Activated CD4-positive, alpha-beta memory T cell treated with anti-CD3 and anti-CD28 coated beads for 36 hours (primary cell): ENCODE measurements at regions not wholly inside any gene's neighbourhood (a gene's known extent, or its start where the extent isn't known, plus 50 kb on each side); places are given as distances from the start of the nearest gene placed in this dataset.

Source experiments
- CTCF ChIA-PET: fragments of 350-600 bp; sonication (Branson Sonifier 250); formaldehyde crosslinking; loops from one replicate; lab custom pipeline; 2021; ENCODE audit warnings: antibody characterized with exemption, inconsistent platforms; lab: Charles Lee
- POLR2A ChIA-PET: fragments of 350-600 bp; sonication (Branson Sonifier 250); formaldehyde crosslinking; loops from one replicate; lab custom pipeline; 2021; ENCODE audit warnings: antibody characterized with exemption; lab: Charles Lee
- DNase-seq: peaks from one replicate; pipeline ENCODE4 v3.0.0-alpha.2; 2020
- H3K27ac Mint-ChIP-seq: one replicate; pipeline ENCODE4 v1.8.0; 2021; ENCODE audit warnings: mixed read lengths
- H3K27me3 Mint-ChIP-seq: one replicate; pipeline ENCODE4 v1.8.0; 2021; ENCODE audit warnings: mixed read lengths
- H3K36me3 Mint-ChIP-seq: one replicate; pipeline ENCODE4 v1.8.0; 2021; ENCODE audit warnings: mixed read lengths
- H3K4me1 Mint-ChIP-seq: one replicate; pipeline ENCODE4 v1.8.0; 2021; ENCODE audit warnings: low read depth, mixed read lengths
- H3K4me3 Mint-ChIP-seq: one replicate; pipeline ENCODE4 v1.8.0; 2021; ENCODE audit warnings: mild to moderate bottlenecking, mixed read lengths
- H3K9me3 Mint-ChIP-seq: one replicate; pipeline ENCODE4 v1.8.0; 2021; ENCODE audit warnings: mixed read lengths
- intact Hi-C: fragments of 100-400 bp; cut with micrococcal nuclease; formaldehyde crosslinking; loops from one replicate; pipeline ENCODE4 v1.15.1; 2023

DNA sequence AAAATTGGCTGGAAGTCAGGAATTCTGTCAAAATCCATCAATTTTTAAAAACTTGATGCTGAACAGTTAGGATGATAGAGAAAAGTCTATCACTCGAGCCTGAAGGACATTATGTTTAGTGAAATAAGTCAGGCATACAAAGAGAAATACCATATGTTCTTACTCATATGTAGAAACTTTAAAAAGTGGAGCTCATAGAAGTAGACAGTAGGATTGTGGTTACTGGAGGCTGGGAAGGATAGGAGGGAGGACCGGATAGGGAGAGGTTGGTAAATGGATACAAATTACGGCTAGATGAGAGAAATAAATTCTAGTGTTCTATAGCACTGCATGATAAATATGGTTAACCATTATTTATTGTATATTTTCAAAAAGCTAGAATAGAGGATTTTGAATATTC, 389.5 kb upstream of the RASGRP1 start:
- Mint-ChIP-seq H3K36me3 (no peaks in the 10 kb centered on the region), H3K4me1 (no peaks in the 10 kb centered on the region), H3K9me3 (no peaks in the 10 kb centered on the region), H3K27me3 (no peaks in the 10 kb centered on the region), H3K27ac (no peak overlapping the region), H3K4me3 (no peak overlapping the region)
- no peak for DNase-seq
- intact Hi-C loops = no loop called here
- ChIA-PET POLR2A (no interaction called here), CTCF (no interaction called here)

DNA sequence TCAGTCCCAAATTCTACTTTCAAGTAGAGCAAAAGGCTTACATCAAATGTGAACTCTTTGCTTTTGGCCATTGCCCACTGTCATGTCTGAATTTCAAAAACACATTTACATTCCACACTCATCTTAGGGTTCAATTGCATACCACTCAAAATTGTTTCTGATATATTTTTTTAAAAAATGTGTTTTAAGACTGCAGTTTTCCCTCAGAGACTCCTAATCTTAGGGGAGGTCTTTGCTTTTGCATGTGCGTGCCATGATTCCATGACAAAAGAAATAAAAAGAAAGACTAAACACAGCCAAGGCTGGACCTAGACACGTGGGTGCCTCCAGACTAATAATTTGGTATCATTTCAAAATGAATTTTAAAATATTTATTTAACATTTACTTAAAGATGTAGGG, 396.8 kb upstream of the RASGRP1 start:
- no peaks in the 10 kb centered on the region for H3K4me1 Mint-ChIP-seq
- no peak overlapping the region for H3K27ac Mint-ChIP-seq
- ChIA-PET POLR2A (no interaction called here), CTCF (no interaction called here)
- H3K27me3 Mint-ChIP-seq = no peaks in the 10 kb centered on the region
- intact Hi-C loops = no loop called here
- H3K4me3 Mint-ChIP-seq = no peak overlapping the region
- no peaks in the 10 kb centered on the region for H3K9me3 Mint-ChIP-seq
- no peaks in the 10 kb centered on the region for H3K36me3 Mint-ChIP-seq
- no peak for DNase-seq

DNA sequence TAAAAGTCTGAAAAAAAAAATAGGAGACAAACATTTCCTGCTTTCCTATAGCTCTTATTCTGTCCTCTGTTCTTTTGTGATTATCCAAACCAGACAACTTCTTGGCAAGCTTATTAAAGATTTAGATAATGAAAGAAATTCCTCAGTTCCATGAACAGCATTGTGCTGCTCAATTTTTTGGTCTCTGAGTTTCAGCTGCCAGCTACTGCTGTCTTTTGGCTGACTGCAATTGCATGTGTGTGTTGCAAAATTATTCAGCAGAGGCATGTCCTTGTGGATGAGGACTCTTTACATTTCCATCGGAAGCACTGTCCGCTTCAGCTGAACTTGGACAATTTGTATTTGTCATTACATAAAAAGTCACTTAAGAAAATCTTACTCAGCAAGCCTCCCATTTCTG, 397.3 kb upstream of the RASGRP1 start:
- DNase-seq = no peak
- Mint-ChIP-seq H3K27me3 (no peaks in the 10 kb centered on the region), H3K4me1 (no peaks in the 10 kb centered on the region), H3K36me3 (no peaks in the 10 kb centered on the region), H3K9me3 (no peaks in the 10 kb centered on the region), H3K4me3 (no peak overlapping the region), H3K27ac (no peak overlapping the region)
- ChIA-PET CTCF (interaction anchor here (0.7 kb wide), 1 partner anchor 264 kb away, joined by 4 read pairs; no protein-coding TSS in a partner anchor), POLR2A (no interaction called here)
- intact Hi-C loops = no loop called here

DNA sequence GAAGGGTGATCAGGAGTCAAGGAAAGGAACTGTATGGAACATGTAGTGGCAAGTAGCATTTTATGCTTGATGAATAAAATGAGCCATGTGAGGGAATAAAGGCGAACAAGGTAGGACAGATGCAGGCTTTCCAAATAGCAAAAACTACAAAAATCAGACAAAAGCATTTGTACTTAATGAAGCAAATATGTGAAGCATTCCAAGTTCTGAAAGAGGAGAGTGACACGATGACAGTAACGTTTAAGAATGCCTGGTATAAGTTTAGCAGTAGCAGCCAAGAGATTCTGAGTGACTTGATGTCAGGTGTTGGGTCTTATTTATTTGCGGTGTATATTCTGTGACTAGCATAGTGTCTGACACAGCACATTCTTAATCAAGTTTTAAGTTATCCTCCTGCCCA, 408.2 kb upstream of the RASGRP1 start:
- no peaks in the 10 kb centered on the region for H3K4me1 Mint-ChIP-seq
- peaks cover 11% of the 10 kb centered on the region for H3K9me3 Mint-ChIP-seq
- no peaks in the 10 kb centered on the region for H3K27me3 Mint-ChIP-seq
- no peak overlapping the region for H3K27ac Mint-ChIP-seq
- DNase-seq = no peak
- H3K4me3 Mint-ChIP-seq = no peak overlapping the region
- ChIA-PET POLR2A (no interaction called here), CTCF (no interaction called here)
- intact Hi-C loops = no loop called here
- H3K36me3 Mint-ChIP-seq = no peaks in the 10 kb centered on the region

DNA sequence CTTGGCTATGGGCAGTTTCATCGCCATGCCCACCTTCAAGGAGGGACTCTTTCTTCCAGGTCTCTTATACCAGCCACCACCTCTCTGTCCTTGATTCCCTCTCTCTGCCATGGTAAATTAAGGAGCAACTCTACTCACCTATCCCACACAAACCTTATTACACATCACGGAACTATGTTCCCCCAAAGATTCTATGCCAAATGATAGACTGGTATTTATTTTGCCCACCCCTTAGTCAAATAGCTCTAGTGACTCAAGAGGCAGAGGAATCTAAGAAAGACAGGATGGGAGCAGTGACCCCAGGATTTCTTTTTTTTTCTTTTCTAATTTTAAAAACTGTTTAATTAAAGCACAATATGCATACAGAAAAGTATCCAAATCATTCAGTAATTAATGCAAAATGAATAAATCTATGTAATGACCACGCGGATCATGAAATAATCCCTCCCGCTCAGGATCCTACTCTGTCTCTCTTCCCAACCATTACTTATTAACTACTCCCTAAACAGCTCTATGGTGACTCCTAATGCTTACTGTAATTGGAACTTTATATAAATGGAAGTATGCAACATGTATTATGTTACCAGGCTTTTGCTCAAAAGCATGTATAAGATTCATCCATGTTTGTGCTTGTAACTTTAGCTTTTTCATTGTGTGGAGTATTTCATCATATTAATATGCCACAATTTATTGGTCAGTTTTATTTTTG, 410.8 kb upstream of the RASGRP1 start:
- CTCF ChIA-PET = no interaction called here
- POLR2A ChIA-PET = no interaction called here
- Mint-ChIP-seq H3K4me3 (no peak overlapping the region), H3K36me3 (peaks cover 2% of the 10 kb centered on the region), H3K4me1 (no peaks in the 10 kb centered on the region), H3K9me3 (peaks cover 20% of the 10 kb centered on the region), H3K27me3 (peaks cover 2% of the 10 kb centered on the region), H3K27ac (no peak overlapping the region)
- no peak for DNase-seq
- intact Hi-C loops = no loop called here

DNA sequence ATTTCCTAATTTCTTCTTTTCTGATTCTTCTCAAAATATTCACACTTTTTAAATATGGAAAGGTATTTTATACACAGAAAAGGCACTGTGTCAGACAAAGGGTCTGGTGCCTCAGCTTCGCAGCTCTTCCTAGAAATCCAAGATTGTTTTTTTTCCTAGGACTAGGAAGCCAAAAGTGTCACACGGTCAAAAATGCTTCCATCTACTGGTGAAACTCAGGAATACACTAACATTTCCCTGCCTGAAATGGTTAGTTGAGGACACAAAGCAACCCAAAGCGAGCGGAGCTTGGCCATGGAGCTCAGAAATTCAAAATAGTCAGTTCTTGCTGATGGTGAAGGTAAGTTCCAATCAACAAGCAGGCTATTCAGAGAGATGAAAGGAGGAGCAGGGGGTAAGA, 426.5 kb upstream of the RASGRP1 start:
- ChIA-PET POLR2A (no interaction called here), CTCF (no interaction called here)
- Mint-ChIP-seq H3K9me3 (no peaks in the 10 kb centered on the region), H3K36me3 (no peaks in the 10 kb centered on the region), H3K27me3 (peaks cover 4% of the 10 kb centered on the region), H3K27ac (no peak overlapping the region), H3K4me1 (no peaks in the 10 kb centered on the region), H3K4me3 (no peak overlapping the region)
- DNase-seq = no peak
- intact Hi-C loops = no loop called here

DNA sequence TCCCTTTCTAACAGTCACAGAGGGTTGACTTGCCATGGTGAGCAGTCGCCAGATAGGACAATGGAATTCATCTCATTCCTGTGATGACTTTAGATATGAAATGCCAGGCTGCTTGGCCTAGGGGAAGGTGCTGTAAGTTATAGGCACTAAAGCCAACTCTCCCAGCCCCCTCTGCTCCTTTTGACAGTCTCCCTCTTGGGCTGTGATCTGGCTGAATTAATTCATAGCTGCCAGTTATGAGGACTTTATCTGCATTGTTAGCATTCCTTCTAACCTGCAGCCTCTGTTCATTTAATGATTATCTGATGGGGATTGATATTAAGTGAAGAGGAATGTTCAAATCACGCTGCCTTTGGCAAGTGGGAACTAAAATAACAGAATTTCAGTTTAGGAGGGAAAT, 427.1 kb upstream of the RASGRP1 start:
- CTCF ChIA-PET = no interaction called here
- no peak overlapping the region for H3K4me3 Mint-ChIP-seq
- no peak overlapping the region for H3K27ac Mint-ChIP-seq
- no peaks in the 10 kb centered on the region for H3K4me1 Mint-ChIP-seq
- intact Hi-C loops = no loop called here
- POLR2A ChIA-PET = no interaction called here
- peaks cover under 1% of the 10 kb centered on the region for H3K27me3 Mint-ChIP-seq
- DNase-seq = no peak
- no peaks in the 10 kb centered on the region for H3K9me3 Mint-ChIP-seq
- H3K36me3 Mint-ChIP-seq = no peaks in the 10 kb centered on the region

DNA sequence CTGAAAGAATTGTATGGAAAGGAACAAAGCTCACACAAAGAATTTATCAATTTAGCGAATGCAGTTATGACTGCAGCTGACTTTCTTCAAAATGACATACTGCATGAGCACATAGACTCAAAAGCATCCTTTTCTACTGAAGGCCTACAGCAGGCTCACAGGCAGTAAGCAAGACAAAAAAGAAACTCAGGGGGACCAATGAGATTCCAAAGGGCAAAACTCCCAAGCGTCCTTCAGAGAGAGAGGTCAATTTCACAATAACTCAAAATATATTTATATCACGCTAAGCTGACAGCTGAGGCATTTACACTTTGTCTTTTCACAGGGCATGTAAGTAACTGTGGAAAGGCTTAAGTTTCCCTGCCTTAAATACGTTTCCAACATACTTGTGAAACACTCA, 427.9 kb upstream of the RASGRP1 start:
- no peak overlapping the region for H3K27ac Mint-ChIP-seq
- H3K4me3 Mint-ChIP-seq = no peak overlapping the region
- no peaks in the 10 kb centered on the region for H3K9me3 Mint-ChIP-seq
- DNase-seq = no peak
- no peaks in the 10 kb centered on the region for H3K36me3 Mint-ChIP-seq
- POLR2A ChIA-PET = no interaction called here
- H3K27me3 Mint-ChIP-seq = peaks cover 2% of the 10 kb centered on the region
- CTCF ChIA-PET = interaction anchor here (0.7 kb wide), 1 partner anchor 183 kb away, joined by 3 read pairs; no protein-coding TSS in a partner anchor
- H3K4me1 Mint-ChIP-seq = no peaks in the 10 kb centered on the region
- intact Hi-C loops = no loop called here

DNA sequence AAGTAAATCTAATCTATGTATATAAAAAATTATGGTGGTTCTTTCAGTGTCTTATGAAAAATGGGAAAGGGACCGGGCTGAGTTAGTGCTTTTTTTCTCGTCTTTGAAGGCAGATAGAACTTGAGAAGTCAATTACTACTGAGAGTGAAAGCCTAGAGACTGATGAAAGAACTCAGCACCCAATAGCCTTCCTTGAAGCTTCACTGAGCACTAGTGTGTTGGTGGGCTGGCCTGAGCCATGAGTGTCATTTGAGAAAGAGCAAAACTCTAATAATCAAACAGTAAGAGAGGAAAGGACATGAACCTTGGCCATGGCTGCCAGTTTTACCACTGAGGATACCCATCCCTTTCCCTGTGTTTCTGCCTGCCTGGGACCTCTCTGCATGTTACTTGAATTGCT, 428.3 kb upstream of the RASGRP1 start:
- POLR2A ChIA-PET = no interaction called here
- no peaks in the 10 kb centered on the region for H3K4me1 Mint-ChIP-seq
- intact Hi-C loops = no loop called here
- H3K36me3 Mint-ChIP-seq = no peaks in the 10 kb centered on the region
- CTCF ChIA-PET = no interaction called here
- H3K27ac Mint-ChIP-seq = no peak overlapping the region
- no peak overlapping the region for H3K4me3 Mint-ChIP-seq
- no peak for DNase-seq
- no peaks in the 10 kb centered on the region for H3K9me3 Mint-ChIP-seq
- peaks cover 2% of the 10 kb centered on the region for H3K27me3 Mint-ChIP-seq

DNA sequence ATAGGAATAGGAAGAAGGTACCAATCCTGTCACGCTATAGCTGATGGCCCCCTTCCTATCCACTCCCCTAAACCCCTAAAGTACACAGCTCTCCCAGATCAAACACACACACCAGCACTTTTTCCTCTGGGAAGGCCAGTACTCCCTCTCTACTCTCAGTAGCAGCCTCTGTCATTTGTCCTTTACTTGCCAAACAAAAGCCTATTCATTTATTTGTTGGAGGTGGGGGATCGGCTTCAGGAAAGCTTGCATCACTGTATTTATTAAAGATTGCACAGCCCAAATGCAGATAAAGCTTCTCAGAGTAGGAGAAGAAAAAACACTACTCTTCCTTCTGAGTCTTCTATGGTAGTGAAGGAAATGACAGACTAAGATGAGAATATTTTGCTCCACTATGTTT, 429.7 kb upstream of the RASGRP1 start:
- no peak overlapping the region for H3K27ac Mint-ChIP-seq
- no peak overlapping the region for H3K4me3 Mint-ChIP-seq
- H3K27me3 Mint-ChIP-seq = peaks cover 2% of the 10 kb centered on the region
- POLR2A ChIA-PET = no interaction called here
- no peak for DNase-seq
- no peaks in the 10 kb centered on the region for H3K9me3 Mint-ChIP-seq
- no peaks in the 10 kb centered on the region for H3K36me3 Mint-ChIP-seq
- intact Hi-C loops = no loop called here
- no peaks in the 10 kb centered on the region for H3K4me1 Mint-ChIP-seq
- CTCF ChIA-PET = no interaction called here

DNA sequence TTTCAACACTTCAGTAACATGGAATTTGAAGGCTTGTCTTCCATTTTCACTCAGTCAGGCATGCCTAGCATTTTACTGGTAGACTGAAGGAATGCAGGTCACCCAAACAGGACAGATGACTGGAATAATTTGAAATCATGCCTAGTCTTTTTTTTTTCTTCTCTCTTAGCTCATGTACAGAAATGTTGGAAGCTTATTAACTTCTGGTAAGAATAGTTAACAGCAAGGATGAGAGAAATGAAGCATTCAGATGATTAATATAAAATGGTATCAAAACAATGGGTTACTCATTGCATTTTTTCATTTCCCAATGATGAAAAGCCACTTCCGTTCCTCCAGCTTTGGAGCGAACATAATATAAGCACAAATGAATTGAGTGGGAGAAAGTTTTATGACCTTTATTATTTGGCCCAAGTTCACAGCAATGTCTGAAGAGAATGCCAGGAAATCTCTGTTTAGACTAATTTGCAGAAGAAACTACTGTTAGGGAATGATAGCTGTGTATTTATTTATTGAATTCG, 431.6 kb upstream of the RASGRP1 start:
- intact Hi-C loops = no loop called here
- Mint-ChIP-seq H3K27ac (no peak overlapping the region), H3K9me3 (no peaks in the 10 kb centered on the region), H3K4me3 (no peak overlapping the region), H3K36me3 (no peaks in the 10 kb centered on the region), H3K4me1 (peaks cover 4% of the 10 kb centered on the region), H3K27me3 (peaks cover 2% of the 10 kb centered on the region)
- no peak for DNase-seq
- POLR2A ChIA-PET = no interaction called here
- CTCF ChIA-PET = no interaction called here

DNA sequence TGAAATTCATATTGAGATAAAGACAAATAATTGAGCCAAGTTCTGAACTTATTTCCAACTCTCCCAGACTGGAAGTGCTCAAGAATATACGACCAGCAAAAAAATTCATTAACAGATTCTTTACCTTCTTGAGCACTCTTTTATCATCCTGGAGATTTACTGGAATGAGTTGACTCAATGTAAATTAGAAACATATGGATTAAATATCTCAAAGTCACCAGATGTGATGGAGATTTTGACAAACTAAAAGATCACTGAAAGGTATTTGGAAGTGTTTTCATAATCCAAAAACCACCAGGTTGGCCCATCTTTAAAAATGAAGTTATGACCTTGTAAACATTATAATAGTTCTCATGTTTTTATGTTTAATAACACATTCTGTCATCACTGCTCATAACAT, 433.2 kb upstream of the RASGRP1 start:
- intact Hi-C loops = no loop called here
- Mint-ChIP-seq H3K27me3 (peaks cover 2% of the 10 kb centered on the region), H3K4me1 (peaks cover 4% of the 10 kb centered on the region), H3K27ac (no peak overlapping the region), H3K36me3 (no peaks in the 10 kb centered on the region), H3K9me3 (no peaks in the 10 kb centered on the region), H3K4me3 (no peak overlapping the region)
- CTCF ChIA-PET = interaction anchor here (0.7 kb wide), 1 partner anchor 27 kb away, joined by 4 read pairs; no protein-coding TSS in a partner anchor
- no peak for DNase-seq
- POLR2A ChIA-PET = no interaction called here
